ENCODE measurements at regions not wholly inside any gene's neighbourhood (a gene's known extent, or its start where the extent isn't known, plus 50 kb on each side); places are given as distances from the start of the nearest gene placed in this dataset.

- TF ChIP-seq CTCF (IDR thresholded peaks at IDR 0.05) (no peak), POLR2A (IDR thresholded peaks at IDR 0.05) (no peak), POLR2AphosphoS5 (IDR thresholded peaks at IDR 0.05) (no peak)
Measured at GRCh38 chr12:34395056-34396005, 373.0 kb downstream of the ALG10 start.

Data from stomach (tissue), 4 donors.